Adrenal gland (tissue), 9 donors: ENCODE measurements at regions not wholly inside any gene's neighbourhood (a gene's known extent, or its start where the extent isn't known, plus 50 kb on each side); places are given as distances from the start of the nearest gene placed in this dataset.
"Not testable (repeated sequence)": the region's sequence is repeated elsewhere in the genome, so short reads cannot be mapped to it uniquely, and the experiment has no call there.

ENCODE experiments used
- DNase-seq, 7 donors: peaks; one replicate each; pipeline ENCODE4 v3.0.0-alpha.2; 2019 to 2020
- H3K27ac ChIP-seq, 5 donors: fragments of 200-600 bp; sonication (generic) in 4 of 5; 1 replicate in 3 of 5; 2 replicates in 2 of 5; pipeline versions ENCODE4 v1.5.1 to v1.8.0; 2016 to 2020; ENCODE audit warnings: mild to moderate bottlenecking in 1 of 5
- H3K27me3 ChIP-seq: fragments of 200-600 bp; 2 replicates; pipeline ENCODE4 v1.8.0; 2021
- H3K36me3 ChIP-seq, 2 donors: fragments of 200-600 bp; replicated peaks in 1 of 2; 1 replicate in 1 of 2; 2 replicates in 1 of 2; pipeline versions ENCODE4 v1.5.1 to v1.8.0; 2018 to 2022
- H3K4me1 ChIP-seq, 2 donors: fragments of 200-600 bp; replicated peaks in 1 of 2; 1 replicate in 1 of 2; 2 replicates in 1 of 2; pipeline versions ENCODE4 v1.5.1 to v1.8.0; 2018 to 2021
- H3K4me3 ChIP-seq, 4 donors: fragments of 200-600 bp; sonication (generic) in 3 of 4; one replicate each; pipeline ENCODE4 v1.5.1; 2016 to 2018
- H3K9me3 ChIP-seq, 3 donors: fragments of 200-600 bp; sonication (generic) in 1 of 3; replicated peaks in 1 of 3; 1 replicate in 2 of 3; 2 replicates in 1 of 3; pipeline versions ENCODE4 v1.5.1 to v1.8.0; 2016 to 2021
- CTCF ChIP-seq, 6 experiments: fragments of 450-650 bp in 4 of 6; fragments of 200-600 bp in 2 of 6; sonication (generic) in 1 of 6; IDR thresholded peaks; 1 replicate in 5 of 6; 2 replicates in 1 of 6; pipeline versions ENCODE4 v1.5.1 to v1.8.0; 2016 to 2021; ENCODE audit warnings: antibody characterized with exemption in 6 of 6, mild to moderate bottlenecking in 2 of 6, moderate library complexity in 1 of 6
- POLR2A ChIP-seq, 2 donors: fragments of 450-650 bp; IDR thresholded peaks; one replicate each; pipeline ENCODE4 v1.6.1; 2017; ENCODE audit warnings: antibody characterized with exemption in 2 of 2, mild to moderate bottlenecking in 2 of 2, moderate library complexity in 1 of 2
- WGBS, 4 donors: extraction: QIAGEN DNeasy Blood & Tissue Kit in 2 of 4; methylation state at CpG; one replicate each; pipeline versions ENCODE4 v1.1.5 to v1.1.7; 2013 to 2017; 5-methylcytosine and 5-hydroxymethylcytosine counted together
- intact Hi-C, 2 donors: fragments of 100-400 bp; cut with DNase I; formaldehyde crosslinking; loops; one replicate each; pipeline versions ENCODE4 v1.14.1 to v1.15.0; 2022 to 2023
- donor health status: healthy with polysubstance abuse.
- donor health status: Bipolar disorder and iron deficiency.
- donor health status: DM: yes; HTN: yes; CAD: no.
- donor health status: DM: no; HTN: no; CAD: no.
- donor health status: DM: no; HTN: no; CAD: no.

GRCh38 chr11:10952872-10953271, 95.0 kb upstream of the ZBED5 start:
- DNase-seq: no peak
- TF ChIP-seq POLR2A (IDR thresholded peaks at IDR 0.05): no peak
- TF ChIP-seq CTCF (IDR thresholded peaks at IDR 0.05): no peak
- Histone ChIP-seq H3K4me1 (no peaks in the 10 kb centered on the region), H3K4me3 (no peak overlapping the region), H3K36me3 (no peaks in the 10 kb centered on the region), H3K27ac (no peak overlapping the region), H3K9me3 (no peaks in the 10 kb centered on the region), H3K27me3 (peaks cover 12% of the 10 kb centered on the region)
- 0 to 56% (median 28%) methylated on average over 1 of the region's 1 CpG for WGBS, 4 donors
- intact Hi-C loops: no loop called here

DNA sequence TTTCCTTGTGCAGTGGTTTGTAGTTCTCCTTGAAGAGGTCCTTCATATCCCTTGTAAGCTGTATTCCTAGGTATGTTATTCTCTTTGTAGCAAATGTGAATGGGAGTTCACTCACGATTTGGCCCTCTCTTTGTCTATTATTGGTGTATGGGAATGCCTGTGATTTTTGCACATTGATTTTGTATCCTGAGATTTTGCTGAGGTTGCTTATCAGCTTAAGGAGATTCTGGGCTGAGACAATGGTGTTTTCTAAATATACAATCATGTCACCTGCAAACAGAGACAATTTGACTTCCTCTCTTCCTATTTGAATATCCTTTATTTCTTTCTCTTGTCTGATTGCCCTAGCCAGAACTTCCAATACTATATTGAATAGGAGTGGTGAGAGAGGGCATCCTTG, 90.1 kb upstream of the ZBED5 start:
- intact Hi-C loops, H3K27me3 ChIP-seq, H3K9me3 ChIP-seq, DNase-seq, H3K4me1 ChIP-seq, H3K36me3 ChIP-seq, H3K27ac ChIP-seq, H3K4me3 ChIP-seq: not testable (repeated sequence)
- 52 to 76% (median 56%) methylated on average over 1 of the region's 1 CpG for WGBS, 4 donors

GRCh38 chr11:10946072-10946471, 88.2 kb upstream of the ZBED5 start:
- WGBS, 4 donors: 64 to 74% (median 69%) methylated on average over 1 of the region's 1 CpG
- Histone ChIP-seq H3K9me3 (no peaks in the 10 kb centered on the region), H3K27me3 (no peaks in the 10 kb centered on the region), H3K27ac (no peak overlapping the region), H3K4me3 (no peak overlapping the region), H3K36me3 (no peaks in the 10 kb centered on the region), H3K4me1 (no peaks in the 10 kb centered on the region)
- TF ChIP-seq CTCF (IDR thresholded peaks at IDR 0.05) (no peak), POLR2A (IDR thresholded peaks at IDR 0.05) (no peak)
- no peak for DNase-seq
- intact Hi-C loops: no loop called here

DNA sequence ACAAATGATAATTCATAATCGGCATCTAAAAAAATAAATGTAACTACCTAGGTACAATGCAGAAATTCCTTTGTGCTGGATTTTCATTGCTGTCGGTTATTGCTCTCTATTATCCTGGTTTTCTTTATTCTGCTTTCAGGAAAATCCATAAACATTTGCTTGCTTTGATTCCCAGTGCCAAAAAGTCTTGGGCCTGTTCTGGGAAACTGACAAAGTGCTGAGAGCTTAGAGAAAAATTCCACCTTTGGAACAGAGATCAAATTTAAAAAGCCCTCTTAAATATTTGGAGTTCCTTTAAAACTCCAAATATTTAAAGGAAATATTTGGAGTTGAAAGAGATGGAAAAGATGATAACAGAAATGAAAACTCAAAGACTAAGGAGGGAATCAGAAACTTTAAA, 87.3 kb upstream of the ZBED5 start:
- intact Hi-C loops: no loop called here
- no peak overlapping the region for H3K4me3 ChIP-seq
- TF ChIP-seq POLR2A (IDR thresholded peaks at IDR 0.05) (no peak), CTCF (IDR thresholded peaks at IDR 0.05) (no peak)
- DNase-seq: no peak
- WGBS, 4 donors: 67 to 74% (median 68%) methylated on average over 2 of the region's 2 CpGs
- no peak overlapping the region for H3K27ac ChIP-seq
- H3K36me3 ChIP-seq: no peaks in the 10 kb centered on the region
- no peaks in the 10 kb centered on the region for H3K27me3 ChIP-seq
- no peaks in the 10 kb centered on the region for H3K4me1 ChIP-seq
- no peaks in the 10 kb centered on the region for H3K9me3 ChIP-seq

DNA sequence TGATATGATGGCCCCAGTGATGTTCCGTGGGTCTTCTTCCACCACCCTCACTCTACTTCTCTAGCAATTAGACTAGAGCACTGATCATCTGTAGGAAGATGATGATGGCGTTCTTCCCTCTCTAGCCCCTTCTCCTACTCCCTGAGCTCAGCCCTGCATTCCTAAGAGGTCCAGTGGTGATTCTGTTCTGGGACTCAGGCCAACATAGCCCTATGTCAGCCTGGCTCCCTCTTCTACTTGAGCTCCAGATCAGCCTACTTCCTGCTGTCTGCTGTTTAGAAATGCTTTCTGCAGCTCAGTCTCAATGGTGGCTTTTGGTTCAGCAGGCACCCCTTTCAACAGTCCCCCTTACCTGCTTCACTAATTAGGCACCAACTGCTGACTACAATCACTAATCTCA, 86.1 kb upstream of the ZBED5 start:
- intact Hi-C loops: no loop called here
- H3K9me3 ChIP-seq: no peaks in the 10 kb centered on the region
- no peaks in the 10 kb centered on the region for H3K4me1 ChIP-seq
- 86 to 89% (median 87%) methylated on average over 2 of the region's 2 CpGs for WGBS, 4 donors
- H3K27me3 ChIP-seq: no peaks in the 10 kb centered on the region
- no peak overlapping the region for H3K27ac ChIP-seq
- TF ChIP-seq POLR2A (IDR thresholded peaks at IDR 0.05) (no peak), CTCF (IDR thresholded peaks at IDR 0.05) (no peak)
- H3K36me3 ChIP-seq: no peaks in the 10 kb centered on the region
- no peak overlapping the region for H3K4me3 ChIP-seq
- no peak for DNase-seq
